Gastroesophageal sphincter (tissue), 4 donors: ENCODE measurements at regions not wholly inside any gene's neighbourhood (a gene's known extent, or its start where the extent isn't known, plus 50 kb on each side); places are given as distances from the start of the nearest gene placed in this dataset.
A peak's percentile ranks its signal among the peaks of the same experiment; 100 is the strongest.

Source experiments
- ATAC-seq: fragments of 150-250 bp; one replicate; pipeline ENCODE4 v1.9.1; 2016; ENCODE audit warnings: mild to moderate bottlenecking, moderate library complexity
- H3K27ac ChIP-seq, 4 donors: fragments of 200-600 bp; sonication (generic) in 3 of 4; 1 replicate in 3 of 4; 2 replicates in 1 of 4; pipeline ENCODE4 v1.5.1; 2016 to 2019
- H3K27me3 ChIP-seq: fragments of 200-600 bp; sonication (generic); one replicate; pipeline ENCODE4 v1.5.1; 2019
- H3K36me3 ChIP-seq, 2 donors: fragments of 200-600 bp; sonication (generic); one replicate each; pipeline ENCODE4 v1.5.1; 2019; ENCODE audit warnings: control low read depth in 1 of 2
- H3K4me1 ChIP-seq, 3 donors: fragments of 200-600 bp; sonication (generic); 1 replicate in 2 of 3; 2 replicates in 1 of 3; pipeline ENCODE4 v1.5.1; 2016 to 2019; ENCODE audit warnings: control low read depth in 2 of 3
- H3K4me3 ChIP-seq, 2 donors: fragments of 200-600 bp; sonication (generic); one replicate each; pipeline ENCODE4 v1.5.1; 2019; ENCODE audit warnings: mild to moderate bottlenecking in 1 of 2, moderate library complexity in 1 of 2
- H3K9me3 ChIP-seq, 3 donors: fragments of 200-600 bp; sonication (generic); one replicate each; pipeline ENCODE4 v1.5.1; 2017 to 2019; ENCODE audit warnings: control low read depth in 2 of 3
- EP300 ChIP-seq: sonication (generic); formaldehyde crosslinking; IDR thresholded peaks from one replicate; pipeline ENCODE4 v1.6.1; 2017; ENCODE audit warnings: antibody characterized with exemption, mild to moderate bottlenecking
- POLR2A ChIP-seq, 2 donors: fragments of 450-650 bp; IDR thresholded peaks; one replicate each; pipeline ENCODE4 v1.6.1; 2017; ENCODE audit warnings: antibody characterized with exemption in 2 of 2, mild to moderate bottlenecking in 2 of 2, moderate library complexity in 1 of 2
- POLR2AphosphoS5 ChIP-seq: sonication (generic); formaldehyde crosslinking; IDR thresholded peaks from one replicate; pipeline ENCODE4 v1.6.1; 2017; ENCODE audit warnings: antibody characterized with exemption
- WGBS, 2 donors: methylation state at CpG; one replicate each; pipeline ENCODE4 v1.1.5; 2018; ENCODE audit warnings: low coverage in 1 of 2; 5-methylcytosine and 5-hydroxymethylcytosine counted together
- TF ChIP-seq, protein P1 (sequence below), 4 experiments: fragments of 200-600 bp in 2 of 4; fragments of 450-650 bp in 2 of 4; sonication (generic) in 1 of 4; IDR thresholded peaks; one replicate each; pipeline ENCODE4 v1.5.1; 2017 to 2019; ENCODE audit warnings: antibody characterized with exemption in 4 of 4, mild to moderate bottlenecking in 2 of 4, moderate library complexity in 2 of 4

DNA sequence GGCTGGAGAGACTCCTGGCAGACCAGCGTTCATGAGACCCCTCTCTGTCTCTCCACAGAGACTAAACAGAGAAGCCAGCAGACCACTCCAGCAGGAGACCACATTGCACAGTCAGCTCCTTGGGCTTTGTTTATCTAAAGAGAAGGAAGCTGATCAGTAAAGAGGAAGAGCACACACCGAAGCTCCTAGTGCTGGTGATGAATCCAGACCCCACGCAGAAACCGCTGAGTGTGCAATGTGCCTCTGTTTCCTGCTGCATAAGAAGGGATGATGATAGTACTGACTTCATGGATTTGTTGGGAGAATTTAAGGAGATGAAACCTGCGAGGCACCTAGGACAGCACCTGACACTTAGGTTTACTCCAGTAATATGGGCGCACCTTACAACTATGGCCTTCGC lies 544.1 kb upstream of the ID2 start:
- H3K27me3 ChIP-seq = no peaks in the 10 kb centered on the region
- peaks cover 0 to 26% (median 0%) of the 10 kb centered on the region in 3 donors for H3K4me1 ChIP-seq
- TF ChIP-seq POLR2AphosphoS5 (no peak), EP300 (no peak), POLR2A (IDR thresholded peaks at IDR 0.05) (no peak)
- TF ChIP-seq, protein P1, sequence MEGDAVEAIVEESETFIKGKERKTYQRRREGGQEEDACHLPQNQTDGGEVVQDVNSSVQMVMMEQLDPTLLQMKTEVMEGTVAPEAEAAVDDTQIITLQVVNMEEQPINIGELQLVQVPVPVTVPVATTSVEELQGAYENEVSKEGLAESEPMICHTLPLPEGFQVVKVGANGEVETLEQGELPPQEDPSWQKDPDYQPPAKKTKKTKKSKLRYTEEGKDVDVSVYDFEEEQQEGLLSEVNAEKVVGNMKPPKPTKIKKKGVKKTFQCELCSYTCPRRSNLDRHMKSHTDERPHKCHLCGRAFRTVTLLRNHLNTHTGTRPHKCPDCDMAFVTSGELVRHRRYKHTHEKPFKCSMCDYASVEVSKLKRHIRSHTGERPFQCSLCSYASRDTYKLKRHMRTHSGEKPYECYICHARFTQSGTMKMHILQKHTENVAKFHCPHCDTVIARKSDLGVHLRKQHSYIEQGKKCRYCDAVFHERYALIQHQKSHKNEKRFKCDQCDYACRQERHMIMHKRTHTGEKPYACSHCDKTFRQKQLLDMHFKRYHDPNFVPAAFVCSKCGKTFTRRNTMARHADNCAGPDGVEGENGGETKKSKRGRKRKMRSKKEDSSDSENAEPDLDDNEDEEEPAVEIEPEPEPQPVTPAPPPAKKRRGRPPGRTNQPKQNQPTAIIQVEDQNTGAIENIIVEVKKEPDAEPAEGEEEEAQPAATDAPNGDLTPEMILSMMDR (IDR thresholded peaks at IDR 0.05) = no peak
- ATAC-seq = no peak
- no peak overlapping the region for H3K4me3 ChIP-seq
- WGBS, 2 donors = 60 to 63% methylated on average over 1 to 4 of the region's 7 CpGs
- H3K36me3 ChIP-seq = no peaks in the 10 kb centered on the region
- H3K27ac ChIP-seq = no peak overlapping the region
- no peaks in the 10 kb centered on the region for H3K9me3 ChIP-seq

- H3K4me1 ChIP-seq = peaks cover 0 to 26% (median 0%) of the 10 kb centered on the region in 3 donors
- no peak overlapping the region for H3K4me3 ChIP-seq
- H3K36me3 ChIP-seq = no peaks in the 10 kb centered on the region
- H3K27me3 ChIP-seq = no peaks in the 10 kb centered on the region
- WGBS, 2 donors = 96% methylated on average over 3 of the region's 3 CpGs
- no peaks in the 10 kb centered on the region for H3K9me3 ChIP-seq
- H3K27ac ChIP-seq = peak overlapping the region in 3 of 4 donors; percentile 44 to 81 (median 73)
- ATAC-seq = no peak
- TF ChIP-seq, protein P1 (IDR thresholded peaks at IDR 0.05) = no peak
- no peak for TF ChIP-seq EP300
- no peak for TF ChIP-seq POLR2AphosphoS5
- no peak for TF ChIP-seq POLR2A (IDR thresholded peaks at IDR 0.05)
Measured at GRCh38 chr2:8138525-8138922, 543.3 kb upstream of the ID2 start.

DNA sequence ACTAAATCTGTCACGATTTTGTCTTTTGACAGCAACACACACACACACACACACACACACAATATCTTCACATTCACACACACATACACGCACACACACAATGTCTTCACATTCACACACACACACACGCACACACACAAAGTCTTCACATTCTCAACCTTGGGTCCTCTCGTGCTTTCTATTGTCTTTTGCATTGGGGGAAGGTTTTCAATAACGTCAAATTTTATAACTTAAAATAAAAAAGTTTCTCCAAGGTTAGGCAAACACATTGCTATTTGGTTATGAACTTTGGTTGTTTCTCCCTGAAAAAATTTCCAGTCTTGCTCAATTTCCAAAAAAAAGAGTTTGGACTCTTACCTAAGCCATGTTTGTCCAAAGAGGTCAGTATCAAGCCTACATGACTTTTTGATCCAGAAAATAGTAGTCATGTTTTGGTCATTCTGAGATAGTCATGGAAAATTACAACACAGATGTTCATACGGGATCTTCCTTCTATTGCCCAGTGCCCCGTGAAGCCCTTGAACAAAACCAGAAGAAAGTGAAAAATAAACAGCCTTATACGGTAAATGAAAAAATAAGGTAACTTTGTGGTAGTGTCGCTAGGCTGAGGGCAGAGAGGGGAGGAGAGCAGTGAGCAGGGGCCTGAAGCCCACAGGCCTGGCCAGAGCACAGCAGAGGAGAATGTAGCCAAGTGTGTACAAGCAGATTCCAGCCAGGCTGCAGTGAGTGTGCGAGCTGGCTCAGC lies 542.8 kb upstream of the ID2 start:
- Histone ChIP-seq H3K27ac (peak overlapping the region; percentile 8 to 81 (median 70)), H3K4me1 (peaks cover 0 to 26% (median 0%) of the 10 kb centered on the region in 3 donors), H3K36me3 (no peaks in the 10 kb centered on the region), H3K27me3 (no peaks in the 10 kb centered on the region), H3K9me3 (no peaks in the 10 kb centered on the region), H3K4me3 (no peak overlapping the region)
- peak; percentile 95 for ATAC-seq
- 69 to 90% methylated on average over 7 to 10 of the region's 10 CpGs for WGBS, 2 donors
- TF ChIP-seq, protein P1 (IDR thresholded peaks at IDR 0.05) = no peak
- TF ChIP-seq EP300 (no peak), POLR2A (IDR thresholded peaks at IDR 0.05) (no peak), POLR2AphosphoS5 (no peak)

DNA sequence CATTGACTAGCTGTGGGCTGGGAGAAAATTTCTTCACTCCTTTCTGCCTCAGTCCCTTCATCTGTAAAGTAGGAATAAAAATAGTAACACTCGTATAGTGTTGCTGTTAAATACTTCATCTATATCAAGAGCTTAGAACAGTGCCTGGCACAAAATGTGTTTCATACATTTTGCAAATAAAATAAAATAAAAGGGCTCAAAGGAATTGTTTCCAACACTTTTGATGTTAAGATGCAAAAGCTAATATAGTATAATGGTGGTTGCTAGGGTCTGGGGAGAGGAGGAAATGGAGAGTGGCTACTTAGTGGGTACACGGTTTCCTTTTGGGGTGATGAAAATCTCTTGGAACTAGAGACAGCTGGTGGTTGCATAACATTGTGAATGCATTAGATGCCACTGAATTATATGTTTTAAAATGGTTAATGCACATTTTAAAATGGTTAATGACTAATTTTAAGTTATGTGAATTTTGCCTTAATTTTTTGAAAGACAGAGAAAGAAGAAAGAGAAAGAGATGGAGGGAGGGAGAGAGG lies 542.1 kb upstream of the ID2 start:
- WGBS, 2 donors = 57 to 60% methylated on average over 2 of the region's 2 CpGs
- TF ChIP-seq POLR2AphosphoS5 (no peak), EP300 (no peak), POLR2A (IDR thresholded peaks at IDR 0.05) (no peak)
- TF ChIP-seq, protein P1 (IDR thresholded peaks at IDR 0.05) = no peak
- H3K9me3 ChIP-seq = no peaks in the 10 kb centered on the region
- H3K4me1 ChIP-seq = peaks cover 0 to 20% (median 0%) of the 10 kb centered on the region in 3 donors
- H3K4me3 ChIP-seq = no peak overlapping the region
- ATAC-seq = no peak
- peak overlapping the region; percentile 8 to 81 (median 52) for H3K27ac ChIP-seq
- H3K36me3 ChIP-seq = no peaks in the 10 kb centered on the region
- no peaks in the 10 kb centered on the region for H3K27me3 ChIP-seq
